Neural progenitor cell (in vitro differentiated cells): ENCODE measurements at regions not wholly inside any gene's neighbourhood (a gene's known extent, or its start where the extent isn't known, plus 50 kb on each side); places are given as distances from the start of the nearest gene placed in this dataset.

Experiments
- DNase-seq: peaks from one replicate; pipeline ENCODE4 v3.0.0-alpha.2; 2016; ENCODE audit warnings: low spot score
- H2AFZ ChIP-seq: fragments of 200-600 bp; sonication (generic); replicated peaks from 2 replicates; pipeline ENCODE4 v1.6.1; 2016; ENCODE audit warnings: antibody characterized with exemption
- H3F3A ChIP-seq: fragments of 200-600 bp; sonication (generic); 2 replicates; pipeline ENCODE4 v1.6.1; 2016; ENCODE audit warnings: antibody characterized with exemption, low read depth
- H3K27ac ChIP-seq: fragments of 200-600 bp; sonication (generic); 2 replicates; pipeline ENCODE4 v1.5.1; 2016; ENCODE audit warnings: mild to moderate bottlenecking
- H3K27me3 ChIP-seq: fragments of 200-600 bp; sonication (generic); 2 replicates; pipeline ENCODE4 v1.6.1; 2016; ENCODE audit warnings: mild to moderate bottlenecking, moderate library complexity
- H3K36me3 ChIP-seq: fragments of 200-600 bp; sonication (generic); 2 replicates; pipeline ENCODE4 v1.5.1; 2016
- H3K4me1 ChIP-seq: fragments of 200-600 bp; sonication (generic); 2 replicates; pipeline ENCODE4 v1.6.1; 2016; ENCODE audit warnings: mixed run types
- H3K4me2 ChIP-seq: fragments of 200-600 bp; sonication (generic); 2 replicates; pipeline ENCODE4 v1.6.1; 2016
- H3K4me3 ChIP-seq: fragments of 200-600 bp; sonication (generic); 2 replicates; pipeline ENCODE4 v1.5.1; 2016
- H3K79me2 ChIP-seq: fragments of 200-600 bp; sonication (generic); 2 replicates; pipeline ENCODE4 v1.6.1; 2016; ENCODE audit warnings: low read depth
- H3K9ac ChIP-seq: fragments of 200-600 bp; sonication (generic); 2 replicates; pipeline ENCODE4 v1.6.1; 2016
- H3K9me3 ChIP-seq: fragments of 200-600 bp; sonication (generic); 2 replicates; pipeline ENCODE4 v1.5.1; 2016; ENCODE audit warnings: low read depth
- H4K20me1 ChIP-seq: fragments of 200-600 bp; sonication (generic); 2 replicates; pipeline ENCODE4 v1.6.1; 2016; ENCODE audit warnings: low read depth
- H3K27ac Mint-ChIP-seq: 3 replicates; pipeline ENCODE4 v1.8.0; 2021; ENCODE audit warnings: mixed read lengths
- H3K27me3 Mint-ChIP-seq: 2 replicates; pipeline ENCODE4 v1.8.0; 2022; ENCODE audit warnings: low read depth, mild to moderate bottlenecking, inconsistent platforms, moderate library complexity, mixed read lengths; ENCODE audit not compliant: insufficient read depth
- H3K36me3 Mint-ChIP-seq: 3 replicates; pipeline ENCODE4 v1.8.0; 2021; ENCODE audit warnings: mixed read lengths
- H3K4me1 Mint-ChIP-seq: 3 replicates; pipeline ENCODE4 v1.8.0; 2021; ENCODE audit warnings: mixed read lengths
- H3K4me3 Mint-ChIP-seq: 3 replicates; pipeline ENCODE4 v1.8.0; 2021; ENCODE audit warnings: mild to moderate bottlenecking, moderate library complexity, mixed read lengths
- H3K9me3 Mint-ChIP-seq: 3 replicates; pipeline ENCODE4 v1.8.0; 2020; ENCODE audit warnings: mixed read lengths
- EZH2 ChIP-seq: fragments of 200-600 bp; sonication (generic); IDR thresholded peaks from 2 replicates; pipeline ENCODE4 v1.6.1; 2017; ENCODE audit warnings: antibody characterized with exemption, mild to moderate bottlenecking, moderate library complexity
- EZH2phosphoT487 ChIP-seq: fragments of 200-600 bp; sonication (generic); IDR thresholded peaks from 2 replicates; pipeline ENCODE4 v1.6.1; 2017; ENCODE audit warnings: antibody characterized with exemption
- TF ChIP-seq, protein P1 (sequence below): fragments of 200-600 bp; sonication (generic); IDR thresholded peaks from 2 replicates; pipeline ENCODE4 v1.5.1; 2017; ENCODE audit warnings: antibody characterized with exemption, mild to moderate bottlenecking

- H3F3A ChIP-seq: no peaks in the 10 kb centered on the region
- no peaks in the 10 kb centered on the region for H3K27me3 ChIP-seq
- no peak overlapping the region for H3K4me3 ChIP-seq
- no peak overlapping the region for H3K27ac Mint-ChIP-seq
- no peaks in the 10 kb centered on the region for H3K36me3 ChIP-seq
- H2AFZ ChIP-seq: no peak overlapping the region
- no peak for DNase-seq
- H3K4me1 ChIP-seq: no peaks in the 10 kb centered on the region
- H4K20me1 ChIP-seq: no peaks in the 10 kb centered on the region
- no peak overlapping the region for H3K4me3 Mint-ChIP-seq
- peaks cover 2% of the 10 kb centered on the region for H3K27me3 Mint-ChIP-seq
- H3K79me2 ChIP-seq: no peaks in the 10 kb centered on the region
- H3K36me3 Mint-ChIP-seq: peaks cover 2% of the 10 kb centered on the region
- TF ChIP-seq EZH2phosphoT487 (no peak), EZH2 (no peak)
- TF ChIP-seq, protein P1, sequence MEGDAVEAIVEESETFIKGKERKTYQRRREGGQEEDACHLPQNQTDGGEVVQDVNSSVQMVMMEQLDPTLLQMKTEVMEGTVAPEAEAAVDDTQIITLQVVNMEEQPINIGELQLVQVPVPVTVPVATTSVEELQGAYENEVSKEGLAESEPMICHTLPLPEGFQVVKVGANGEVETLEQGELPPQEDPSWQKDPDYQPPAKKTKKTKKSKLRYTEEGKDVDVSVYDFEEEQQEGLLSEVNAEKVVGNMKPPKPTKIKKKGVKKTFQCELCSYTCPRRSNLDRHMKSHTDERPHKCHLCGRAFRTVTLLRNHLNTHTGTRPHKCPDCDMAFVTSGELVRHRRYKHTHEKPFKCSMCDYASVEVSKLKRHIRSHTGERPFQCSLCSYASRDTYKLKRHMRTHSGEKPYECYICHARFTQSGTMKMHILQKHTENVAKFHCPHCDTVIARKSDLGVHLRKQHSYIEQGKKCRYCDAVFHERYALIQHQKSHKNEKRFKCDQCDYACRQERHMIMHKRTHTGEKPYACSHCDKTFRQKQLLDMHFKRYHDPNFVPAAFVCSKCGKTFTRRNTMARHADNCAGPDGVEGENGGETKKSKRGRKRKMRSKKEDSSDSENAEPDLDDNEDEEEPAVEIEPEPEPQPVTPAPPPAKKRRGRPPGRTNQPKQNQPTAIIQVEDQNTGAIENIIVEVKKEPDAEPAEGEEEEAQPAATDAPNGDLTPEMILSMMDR: no peak
- H3K9me3 ChIP-seq: no peaks in the 10 kb centered on the region
- H3K27ac ChIP-seq: no peak overlapping the region
- H3K4me2 ChIP-seq: no peak overlapping the region
- peaks cover 13% of the 10 kb centered on the region for H3K9me3 Mint-ChIP-seq
- no peak overlapping the region for H3K9ac ChIP-seq
- H3K4me1 Mint-ChIP-seq: no peaks in the 10 kb centered on the region
Observed at GRCh38 chr7:68381731-68382130, 1216.5 kb upstream of the AUTS2 start.

DNA sequence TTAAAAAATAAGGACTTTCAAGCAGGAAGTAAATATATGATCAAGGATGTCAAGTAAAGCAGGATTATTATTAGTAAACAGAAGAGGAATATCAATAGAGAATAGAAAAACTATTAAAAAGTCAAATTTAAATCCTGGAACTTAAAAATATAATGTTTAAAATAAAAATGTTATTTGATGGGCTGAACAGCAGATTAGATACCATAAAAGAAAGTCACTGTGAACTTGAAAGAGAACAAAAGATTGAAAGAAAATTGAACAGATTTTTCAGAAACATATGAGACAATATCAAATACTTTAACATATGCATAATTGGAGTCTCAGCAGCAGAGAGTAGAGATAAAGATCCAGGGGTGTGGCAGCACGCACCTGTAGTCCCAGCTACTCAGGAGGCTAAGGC, 1213.7 kb upstream of the AUTS2 start:
- no peak for DNase-seq

DNA sequence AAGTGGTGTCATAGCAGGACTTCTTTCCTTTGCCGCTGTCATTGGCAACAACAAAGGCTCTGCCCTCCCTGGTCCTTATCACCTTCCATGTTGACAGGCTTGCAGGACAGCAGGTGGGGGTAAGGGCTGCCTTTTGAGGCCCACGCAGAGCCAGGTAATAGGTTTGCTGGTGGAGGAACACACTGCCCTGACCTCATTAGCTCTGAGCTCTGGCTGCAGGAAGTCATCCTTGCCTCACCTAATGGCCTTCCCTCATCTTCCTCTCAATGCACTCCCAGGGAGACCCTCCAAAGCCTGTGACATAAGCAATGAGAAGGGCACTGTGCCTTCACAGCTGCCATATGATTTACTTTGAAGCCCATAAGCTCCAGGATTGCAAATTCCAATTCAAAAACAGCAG, 1205.2 kb upstream of the AUTS2 start:
- Histone ChIP-seq H3F3A (no peaks in the 10 kb centered on the region), H2AFZ (no peak overlapping the region), H3K9ac (no peak overlapping the region), H3K27me3 (no peaks in the 10 kb centered on the region), H3K9me3 (no peaks in the 10 kb centered on the region), H3K4me2 (no peak overlapping the region), H4K20me1 (no peaks in the 10 kb centered on the region), H3K27ac (no peak overlapping the region), H3K4me3 (no peak overlapping the region), H3K4me1 (no peaks in the 10 kb centered on the region), H3K79me2 (no peaks in the 10 kb centered on the region), H3K36me3 (no peaks in the 10 kb centered on the region)
- Mint-ChIP-seq H3K4me3 (no peak overlapping the region), H3K4me1 (no peaks in the 10 kb centered on the region), H3K9me3 (peaks cover 2% of the 10 kb centered on the region), H3K27me3 (no peaks in the 10 kb centered on the region), H3K36me3 (no peaks in the 10 kb centered on the region), H3K27ac (no peak overlapping the region)
- DNase-seq: no peak
- TF ChIP-seq, protein P1: no peak
- TF ChIP-seq EZH2 (no peak), EZH2phosphoT487 (no peak)

More for the DNA sequence above, 1213.7 kb upstream of the AUTS2 start:
- no peak for TF ChIP-seq EZH2
- TF ChIP-seq, protein P1: no peak
- no peak for TF ChIP-seq EZH2phosphoT487
- Mint-ChIP-seq H3K27ac (no peak overlapping the region), H3K9me3 (peaks cover 13% of the 10 kb centered on the region), H3K4me1 (no peaks in the 10 kb centered on the region), H3K27me3 (peaks cover 2% of the 10 kb centered on the region), H3K4me3 (no peak overlapping the region), H3K36me3 (peaks cover 2% of the 10 kb centered on the region)
- H3K79me2 ChIP-seq: no peaks in the 10 kb centered on the region
- H3K4me1 ChIP-seq: no peaks in the 10 kb centered on the region
- no peak overlapping the region for H2AFZ ChIP-seq
- H3K27ac ChIP-seq: no peak overlapping the region
- no peaks in the 10 kb centered on the region for H3K9me3 ChIP-seq
- no peaks in the 10 kb centered on the region for H3K27me3 ChIP-seq
- no peak overlapping the region for H3K9ac ChIP-seq
- H3K36me3 ChIP-seq: no peaks in the 10 kb centered on the region
- no peaks in the 10 kb centered on the region for H3F3A ChIP-seq
- H3K4me2 ChIP-seq: no peak overlapping the region
- no peaks in the 10 kb centered on the region for H4K20me1 ChIP-seq
- no peak overlapping the region for H3K4me3 ChIP-seq

- H3K36me3 Mint-ChIP-seq: no peaks in the 10 kb centered on the region
- Histone ChIP-seq H3K36me3 (no peaks in the 10 kb centered on the region), H3K4me1 (no peaks in the 10 kb centered on the region)
Observed at GRCh38 chr7:68394131-68394530, 1204.1 kb upstream of the AUTS2 start.

More at GRCh38 chr7:68394131-68394530, 1204.1 kb upstream of the AUTS2 start:
- DNase-seq: no peak
- Mint-ChIP-seq H3K27ac (no peak overlapping the region), H3K4me3 (no peak overlapping the region), H3K4me1 (peaks cover 2% of the 10 kb centered on the region), H3K9me3 (peaks cover 2% of the 10 kb centered on the region), H3K27me3 (no peaks in the 10 kb centered on the region)
- TF ChIP-seq, protein P1: no peak
- TF ChIP-seq EZH2 (no peak), EZH2phosphoT487 (no peak)
- H3K79me2 ChIP-seq: no peaks in the 10 kb centered on the region
- H3K27ac ChIP-seq: no peak overlapping the region
- no peaks in the 10 kb centered on the region for H4K20me1 ChIP-seq
- no peak overlapping the region for H3K4me2 ChIP-seq
- no peak overlapping the region for H3K9ac ChIP-seq
- H3K4me3 ChIP-seq: no peak overlapping the region
- no peaks in the 10 kb centered on the region for H3K9me3 ChIP-seq
- no peak overlapping the region for H2AFZ ChIP-seq
- H3K27me3 ChIP-seq: no peaks in the 10 kb centered on the region
- H3F3A ChIP-seq: no peaks in the 10 kb centered on the region
